Renal pelvis (tissue), 1 donor: ENCODE measurements at regions not wholly inside any gene's neighbourhood (a gene's known extent, or its start where the extent isn't known, plus 50 kb on each side); places are given as distances from the start of the nearest gene placed in this dataset.
"Not testable (repeated sequence)": the region's sequence is repeated elsewhere in the genome, so short reads cannot be mapped to it uniquely, and the experiment has no call there.

Experiments
- DNase-seq: peaks from one replicate; pipeline ENCODE4 v3.0.0-alpha.2; 2013

- DNase-seq = no peak
These were observed 502.8 kb downstream of the REEP3 start for GRCh38 chr10:64023926-64024470.

GRCh38 chr10:64033711-64034110 lies 512.5 kb downstream of the REEP3 start:
- DNase-seq = no peak

GRCh38 chr10:64036321-64036930 lies 515.2 kb downstream of the REEP3 start:
- DNase-seq = no peak

GRCh38 chr10:64037071-64037661 lies 516.0 kb downstream of the REEP3 start:
- DNase-seq = no peak

GRCh38 chr10:64038107-64038506 lies 516.9 kb downstream of the REEP3 start:
- DNase-seq = no peak

GRCh38 chr10:64039198-64039597 lies 518.0 kb downstream of the REEP3 start:
- peak; percentile 14 for DNase-seq

GRCh38 chr10:64040781-64041180 lies 519.6 kb downstream of the REEP3 start:
- no peak for DNase-seq

- DNase-seq = peak; percentile 71
These were observed 520.2 kb downstream of the REEP3 start for GRCh38 chr10:64041185-64041988.

GRCh38 chr10:64041989-64042490 lies 520.8 kb downstream of the REEP3 start:
- DNase-seq = no peak

GRCh38 chr10:64044098-64044497 lies 522.9 kb downstream of the REEP3 start:
- DNase-seq = no peak

- DNase-seq = not testable (repeated sequence)
These were observed 523.9 kb downstream of the REEP3 start for GRCh38 chr10:64044957-64045632.

- no peak for DNase-seq
These were observed 533.2 kb downstream of the REEP3 start for GRCh38 chr10:64054392-64054791.

- DNase-seq = no peak
These were observed 538.7 kb downstream of the REEP3 start for GRCh38 chr10:64059884-64060283.

- DNase-seq = no peak
These were observed 539.2 kb downstream of the REEP3 start for GRCh38 chr10:64060389-64060788.

- DNase-seq = no peak
These were observed 541.6 kb downstream of the REEP3 start for GRCh38 chr10:64062793-64063192.

- DNase-seq = no peak
These were observed 545.9 kb downstream of the REEP3 start for GRCh38 chr10:64067009-64067606.

- DNase-seq = no peak
These were observed 546.7 kb downstream of the REEP3 start for GRCh38 chr10:64067859-64068258.

- no peak for DNase-seq
These were observed 549.0 kb downstream of the REEP3 start for GRCh38 chr10:64070241-64070640.

GRCh38 chr10:64071218-64071617 lies 550.0 kb downstream of the REEP3 start:
- no peak for DNase-seq

GRCh38 chr10:64075604-64076003 lies 554.4 kb downstream of the REEP3 start:
- DNase-seq = no peak

- no peak for DNase-seq
These were observed 555.2 kb downstream of the REEP3 start for GRCh38 chr10:64076322-64076940.
